CD8-positive, alpha-beta memory T cell (primary cell): ENCODE measurements at regions not wholly inside any gene's neighbourhood (a gene's known extent, or its start where the extent isn't known, plus 50 kb on each side); places are given as distances from the start of the nearest gene placed in this dataset.

Experiments used
- CTCF ChIA-PET: fragments of 350-600 bp; sonication (Branson Sonifier 250); formaldehyde crosslinking; loops from one replicate; lab custom pipeline; 2021; ENCODE audit warnings: antibody characterized with exemption; lab: Charles Lee
- POLR2A ChIA-PET: fragments of 350-600 bp; sonication (Branson Sonifier 250); formaldehyde crosslinking; loops from one replicate; lab custom pipeline; 2021; ENCODE audit warnings: antibody characterized with exemption; lab: Charles Lee
- DNase-seq, 5 donors: peaks; one replicate each; pipeline versions ENCODE4 v3.0.0 to v3.0.0-alpha.2; 2020 to 2022; ENCODE audit warnings: mixed read lengths in 1 of 5
- H3K27ac ChIP-seq: one replicate; pipeline ENCODE4 v1.7.0; 2013; ENCODE audit warnings: low read depth, mild to moderate bottlenecking, low read length, moderate library complexity
- H3K27me3 ChIP-seq: 2 replicates; pipeline ENCODE4 v1.7.0; 2013; ENCODE audit warnings: low read length, mild to moderate bottlenecking; ENCODE audit not compliant: insufficient read depth, poor library complexity, severe bottlenecking
- H3K36me3 ChIP-seq: 2 replicates; pipeline ENCODE4 v1.7.0; 2013; ENCODE audit warnings: mild to moderate bottlenecking, low read length, moderate library complexity; ENCODE audit not compliant: insufficient read depth
- H3K4me1 ChIP-seq: 2 replicates; pipeline ENCODE4 v1.7.0; 2013; ENCODE audit warnings: mild to moderate bottlenecking, low read length, moderate library complexity; ENCODE audit not compliant: insufficient read depth
- H3K4me3 ChIP-seq: 2 replicates; pipeline ENCODE4 v1.7.0; 2013; ENCODE audit warnings: mild to moderate bottlenecking, low read length
- H3K9me3 ChIP-seq: 2 replicates; pipeline ENCODE4 v1.7.0; 2013; ENCODE audit warnings: mild to moderate bottlenecking, low read length
- H3K27ac Mint-ChIP-seq, 8 donors: one replicate each; pipeline ENCODE4 v1.8.0; 2020 to 2021; ENCODE audit warnings: mixed read lengths in 8 of 8, mild to moderate bottlenecking in 6 of 8, inconsistent platforms in 3 of 8, moderate library complexity in 3 of 8
- H3K27me3 Mint-ChIP-seq, 2 donors: one replicate each; pipeline ENCODE4 v1.8.0; 2020 to 2021; ENCODE audit warnings: mixed read lengths in 2 of 2, mild to moderate bottlenecking in 1 of 2, moderate library complexity in 1 of 2
- H3K36me3 Mint-ChIP-seq, 3 donors: one replicate each; pipeline ENCODE4 v1.8.0; 2020 to 2021; ENCODE audit warnings: mixed read lengths in 3 of 3, inconsistent platforms in 1 of 3, mild to moderate bottlenecking in 1 of 3
- H3K4me1 Mint-ChIP-seq, 3 donors: one replicate each; pipeline ENCODE4 v1.8.0; 2020 to 2021; ENCODE audit warnings: mixed read lengths in 3 of 3, inconsistent platforms in 1 of 3, mild to moderate bottlenecking in 1 of 3
- H3K4me3 Mint-ChIP-seq, 7 donors: one replicate each; pipeline ENCODE4 v1.8.0; 2020 to 2021; ENCODE audit warnings: mixed read lengths in 7 of 7, mild to moderate bottlenecking in 6 of 7, moderate library complexity in 4 of 7, inconsistent platforms in 2 of 7
- H3K9me3 Mint-ChIP-seq, 5 donors: one replicate each; pipeline ENCODE4 v1.8.0; 2020 to 2022; ENCODE audit warnings: mixed read lengths in 5 of 5, mild to moderate bottlenecking in 3 of 5, moderate library complexity in 2 of 5, inconsistent platforms in 1 of 5

- Mint-ChIP-seq H3K27ac (no peak overlapping the region), H3K9me3 (peaks cover 0 to 3% (median 0%) of the 10 kb centered on the region in 5 donors), H3K27me3 (peaks cover 0 to 3% of the 10 kb centered on the region in 2 donors), H3K4me1 (no peaks in the 10 kb centered on the region), H3K36me3 (no peaks in the 10 kb centered on the region), H3K4me3 (no peak overlapping the region)
- Histone ChIP-seq H3K4me1 (no peaks in the 10 kb centered on the region), H3K4me3 (no peak overlapping the region), H3K27ac (no peak overlapping the region), H3K36me3 (no peaks in the 10 kb centered on the region), H3K27me3 (no peaks in the 10 kb centered on the region), H3K9me3 (no peaks in the 10 kb centered on the region)
- CTCF ChIA-PET: no interaction called here
- no peak for DNase-seq
- POLR2A ChIA-PET: no interaction called here
Measured at GRCh38 chr1:55706397-55706796, 491.2 kb upstream of the USP24 start.

- H3K36me3 Mint-ChIP-seq: no peaks in the 10 kb centered on the region
- Histone ChIP-seq H3K9me3 (no peaks in the 10 kb centered on the region), H3K27me3 (no peaks in the 10 kb centered on the region), H3K27ac (no peak overlapping the region), H3K36me3 (no peaks in the 10 kb centered on the region), H3K4me1 (no peaks in the 10 kb centered on the region), H3K4me3 (no peak overlapping the region)
- no peak for DNase-seq
- CTCF ChIA-PET: no interaction called here
- no peak overlapping the region for H3K27ac Mint-ChIP-seq
- no peaks in the 10 kb centered on the region for H3K4me1 Mint-ChIP-seq
- POLR2A ChIA-PET: no interaction called here
- H3K4me3 Mint-ChIP-seq: no peak overlapping the region
- peaks cover 0 to 3% (median 0%) of the 10 kb centered on the region in 5 donors for H3K9me3 Mint-ChIP-seq
- peaks cover 0 to 5% of the 10 kb centered on the region in 2 donors for H3K27me3 Mint-ChIP-seq
Measured at GRCh38 chr1:55703726-55704363, 488.7 kb upstream of the USP24 start.

- CTCF ChIA-PET: no interaction called here
Measured at GRCh38 chr1:55702064-55702463, 486.9 kb upstream of the USP24 start.

GRCh38 chr1:55700359-55701130 lies 485.4 kb upstream of the USP24 start:
- Histone ChIP-seq H3K9me3 (no peaks in the 10 kb centered on the region), H3K4me1 (no peaks in the 10 kb centered on the region), H3K27me3 (no peaks in the 10 kb centered on the region), H3K27ac (no peak overlapping the region), H3K36me3 (no peaks in the 10 kb centered on the region), H3K4me3 (no peak overlapping the region)
- Mint-ChIP-seq H3K36me3 (no peaks in the 10 kb centered on the region), H3K4me3 (no peak overlapping the region), H3K27me3 (peaks cover 4 to 5% of the 10 kb centered on the region in 2 donors), H3K9me3 (peaks cover 0 to 3% (median 0%) of the 10 kb centered on the region in 5 donors), H3K4me1 (no peaks in the 10 kb centered on the region), H3K27ac (no peak overlapping the region)
- no peak for DNase-seq
- CTCF ChIA-PET: no interaction called here
- POLR2A ChIA-PET: no interaction called here

More at GRCh38 chr1:55702064-55702463, 486.9 kb upstream of the USP24 start:
- Histone ChIP-seq H3K4me1 (no peaks in the 10 kb centered on the region), H3K36me3 (no peaks in the 10 kb centered on the region), H3K4me3 (no peak overlapping the region), H3K9me3 (no peaks in the 10 kb centered on the region), H3K27ac (no peak overlapping the region), H3K27me3 (no peaks in the 10 kb centered on the region)
- Mint-ChIP-seq H3K9me3 (peaks cover 0 to 3% (median 0%) of the 10 kb centered on the region in 5 donors), H3K27ac (no peak overlapping the region), H3K27me3 (peaks cover 4 to 5% of the 10 kb centered on the region in 2 donors), H3K4me3 (no peak overlapping the region), H3K4me1 (no peaks in the 10 kb centered on the region), H3K36me3 (no peaks in the 10 kb centered on the region)
- DNase-seq: no peak
- POLR2A ChIA-PET: no interaction called here

DNA sequence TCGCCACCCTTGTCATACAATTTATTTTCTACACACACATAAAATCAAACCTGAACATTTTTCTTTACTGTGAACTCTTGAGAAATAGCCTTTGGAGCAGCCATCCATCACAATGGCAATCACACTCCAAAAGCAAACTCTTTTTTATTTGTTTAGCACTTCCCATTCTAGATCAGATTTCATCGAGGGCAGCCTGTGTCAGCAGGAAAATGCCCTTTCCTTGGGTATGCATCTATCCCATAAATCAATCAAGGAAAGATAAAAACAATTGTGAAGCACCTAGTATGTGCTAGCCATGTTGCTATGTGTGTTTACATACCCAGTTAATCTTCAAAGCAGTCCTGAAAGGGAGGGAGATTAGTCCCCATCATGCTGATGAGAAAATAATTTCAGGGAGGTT lies 484.1 kb upstream of the USP24 start:
- CTCF ChIA-PET: no interaction called here
- H3K27ac Mint-ChIP-seq: no peak overlapping the region
- H3K9me3 Mint-ChIP-seq: peaks cover 0 to 3% (median 0%) of the 10 kb centered on the region in 5 donors
- H3K4me3 Mint-ChIP-seq: no peak overlapping the region
- peaks cover 4 to 5% of the 10 kb centered on the region in 2 donors for H3K27me3 Mint-ChIP-seq
- Histone ChIP-seq H3K27me3 (no peaks in the 10 kb centered on the region), H3K9me3 (no peaks in the 10 kb centered on the region), H3K4me1 (no peaks in the 10 kb centered on the region), H3K4me3 (no peak overlapping the region), H3K36me3 (no peaks in the 10 kb centered on the region), H3K27ac (no peak overlapping the region)
- POLR2A ChIA-PET: no interaction called here
- no peak for DNase-seq
- no peaks in the 10 kb centered on the region for H3K4me1 Mint-ChIP-seq
- no peaks in the 10 kb centered on the region for H3K36me3 Mint-ChIP-seq

- Histone ChIP-seq H3K27me3 (no peaks in the 10 kb centered on the region), H3K36me3 (no peaks in the 10 kb centered on the region), H3K27ac (no peak overlapping the region), H3K9me3 (no peaks in the 10 kb centered on the region), H3K4me1 (no peaks in the 10 kb centered on the region), H3K4me3 (no peak overlapping the region)
- CTCF ChIA-PET: no interaction called here
- POLR2A ChIA-PET: no interaction called here
- H3K9me3 Mint-ChIP-seq: peaks cover 0 to 3% (median 0%) of the 10 kb centered on the region in 5 donors
- H3K27me3 Mint-ChIP-seq: peaks cover 4 to 5% of the 10 kb centered on the region in 2 donors
- no peaks in the 10 kb centered on the region for H3K36me3 Mint-ChIP-seq
- no peak overlapping the region for H3K27ac Mint-ChIP-seq
- DNase-seq: no peak
- H3K4me3 Mint-ChIP-seq: no peak overlapping the region
- no peaks in the 10 kb centered on the region for H3K4me1 Mint-ChIP-seq
Measured at GRCh38 chr1:55697997-55698535, 482.9 kb upstream of the USP24 start.

- POLR2A ChIA-PET: no interaction called here
- H3K4me1 Mint-ChIP-seq: no peaks in the 10 kb centered on the region
Measured at GRCh38 chr1:55696891-55697290, 481.7 kb upstream of the USP24 start.

DNA sequence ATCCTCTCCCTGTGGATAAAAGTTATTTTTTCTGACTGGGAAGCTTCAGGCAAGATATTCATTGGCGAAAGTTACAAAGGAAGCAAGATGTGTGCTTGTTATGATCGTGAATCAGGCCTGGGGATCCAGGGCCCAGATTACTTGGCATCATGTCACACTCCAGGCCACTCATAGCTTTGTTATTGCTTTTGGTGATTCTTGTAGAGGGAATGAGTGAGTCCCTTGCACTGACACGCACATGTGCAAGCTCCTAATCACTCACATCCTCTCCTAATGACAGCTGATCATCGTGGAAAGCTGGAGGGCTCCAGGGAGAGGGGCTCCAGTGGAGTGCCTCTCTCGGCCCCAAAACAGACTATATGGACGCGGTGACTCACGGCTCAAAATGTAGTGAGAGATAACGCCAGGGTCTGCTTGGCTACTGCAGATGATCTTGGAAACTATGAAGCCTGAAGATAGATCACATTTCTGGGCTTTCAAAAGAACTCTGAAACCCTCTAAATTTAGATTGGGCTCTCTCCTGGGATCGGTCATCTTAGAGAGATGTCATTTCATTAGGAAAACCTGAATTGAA lies 481.1 kb upstream of the USP24 start:
- H3K4me3 ChIP-seq: no peak overlapping the region
- no peaks in the 10 kb centered on the region for H3K36me3 ChIP-seq
- H3K36me3 Mint-ChIP-seq: no peaks in the 10 kb centered on the region
- H3K9me3 ChIP-seq: no peaks in the 10 kb centered on the region
- ChIA-PET CTCF (no interaction called here), POLR2A (no interaction called here)
- no peak overlapping the region for H3K27ac Mint-ChIP-seq
- H3K9me3 Mint-ChIP-seq: peaks cover 0 to 3% (median 0%) of the 10 kb centered on the region in 5 donors
- DNase-seq: no peak
- no peaks in the 10 kb centered on the region for H3K4me1 ChIP-seq
- H3K27me3 ChIP-seq: no peaks in the 10 kb centered on the region
- H3K27ac ChIP-seq: no peak overlapping the region
- no peak overlapping the region for H3K4me3 Mint-ChIP-seq
- H3K27me3 Mint-ChIP-seq: peaks cover 2 to 4% of the 10 kb centered on the region in 2 donors
- no peaks in the 10 kb centered on the region for H3K4me1 Mint-ChIP-seq

More at GRCh38 chr1:55696891-55697290, 481.7 kb upstream of the USP24 start:
- Histone ChIP-seq H3K4me1 (no peaks in the 10 kb centered on the region), H3K9me3 (no peaks in the 10 kb centered on the region), H3K4me3 (no peak overlapping the region), H3K27ac (no peak overlapping the region), H3K27me3 (no peaks in the 10 kb centered on the region), H3K36me3 (no peaks in the 10 kb centered on the region)
- H3K36me3 Mint-ChIP-seq: no peaks in the 10 kb centered on the region
- no peak for DNase-seq
- peaks cover 0 to 3% (median 0%) of the 10 kb centered on the region in 5 donors for H3K9me3 Mint-ChIP-seq
- no peak overlapping the region for H3K27ac Mint-ChIP-seq
- peaks cover 2 to 4% of the 10 kb centered on the region in 2 donors for H3K27me3 Mint-ChIP-seq
- CTCF ChIA-PET: no interaction called here
- no peak overlapping the region for H3K4me3 Mint-ChIP-seq
